Parathyroid adenoma (tissue), 2 donors: ENCODE measurements at regions not wholly inside any gene's neighbourhood (a gene's known extent, or its start where the extent isn't known, plus 50 kb on each side); places are given as distances from the start of the nearest gene placed in this dataset.
A peak's percentile ranks its signal among the peaks of the same experiment; 100 is the strongest.

Experiments
- H2AFZ ChIP-seq: fragments of 300-600 bp; sonication (generic); one replicate; pipeline ENCODE4 v1.7.0; 2017; ENCODE audit warnings: antibody characterized with exemption, mild to moderate bottlenecking
- H3K27ac ChIP-seq: fragments of 300-600 bp; sonication (generic); one replicate; pipeline ENCODE4 v1.7.0; 2017
- H3K27me3 ChIP-seq: fragments of 300-600 bp; sonication (generic); one replicate; pipeline ENCODE4 v1.7.0; 2017; ENCODE audit warnings: low read length; ENCODE audit not compliant: control insufficient read depth, insufficient read depth
- H3K36me3 ChIP-seq: fragments of 300-600 bp; sonication (generic); one replicate; pipeline ENCODE4 v1.7.0; 2017; ENCODE audit warnings: low read length; ENCODE audit not compliant: control insufficient read depth, insufficient read depth
- H3K4me1 ChIP-seq: fragments of 300-600 bp; sonication (generic); one replicate; pipeline ENCODE4 v1.7.0; 2017; ENCODE audit warnings: control low read depth
- H3K4me2 ChIP-seq: fragments of 300-600 bp; sonication (generic); one replicate; pipeline ENCODE4 v1.7.0; 2017; ENCODE audit warnings: low read length
- H3K4me3 ChIP-seq: fragments of 300-600 bp; sonication (generic); one replicate; pipeline ENCODE4 v1.7.0; 2017; ENCODE audit warnings: low read depth, low read length
- H3K79me2 ChIP-seq: fragments of 300-600 bp; sonication (generic); one replicate; pipeline ENCODE4 v1.7.0; 2017; ENCODE audit warnings: control low read depth
- H3K9ac ChIP-seq: fragments of 300-600 bp; sonication (generic); one replicate; pipeline ENCODE4 v1.7.0; 2017; ENCODE audit warnings: mild to moderate bottlenecking
- H3K9me3 ChIP-seq: fragments of 300-600 bp; sonication (generic); one replicate; pipeline ENCODE4 v1.7.0; 2017; ENCODE audit warnings: low read length; ENCODE audit not compliant: control insufficient read depth
- TF ChIP-seq, protein P1 (sequence below): fragments of 300-600 bp; sonication (generic); IDR thresholded peaks from one replicate; pipeline ENCODE4 v1.7.0; 2017; ENCODE audit warnings: antibody characterized with exemption, mild to moderate bottlenecking
- donor health status: primary hyperparathyroidism.

DNA sequence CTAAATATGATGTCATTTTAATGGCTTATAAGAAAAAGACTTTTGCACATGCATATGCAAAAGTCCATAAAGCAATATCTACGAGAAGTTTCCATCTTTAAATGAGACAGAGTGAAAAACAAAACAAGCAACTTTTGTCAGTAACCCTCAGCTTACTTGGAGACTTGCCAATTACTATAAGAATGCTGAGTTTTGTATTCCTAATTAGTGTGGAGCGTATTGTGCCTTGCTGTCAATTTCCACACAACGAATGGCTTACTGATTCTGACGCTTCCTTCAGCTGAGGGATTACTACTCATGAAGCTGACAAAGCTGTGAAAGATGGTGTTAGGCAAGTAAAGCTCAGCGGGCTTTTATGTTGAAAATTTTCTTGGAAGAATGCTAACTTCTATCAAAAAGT, 440.4 kb upstream of the ADAMTS5 start:
- no peaks in the 10 kb centered on the region for H3K4me1 ChIP-seq
- no peak overlapping the region for H3K9ac ChIP-seq
- H2AFZ ChIP-seq, result no peak overlapping the region
- H3K4me3 ChIP-seq, result no peak overlapping the region
- TF ChIP-seq, protein P1, sequence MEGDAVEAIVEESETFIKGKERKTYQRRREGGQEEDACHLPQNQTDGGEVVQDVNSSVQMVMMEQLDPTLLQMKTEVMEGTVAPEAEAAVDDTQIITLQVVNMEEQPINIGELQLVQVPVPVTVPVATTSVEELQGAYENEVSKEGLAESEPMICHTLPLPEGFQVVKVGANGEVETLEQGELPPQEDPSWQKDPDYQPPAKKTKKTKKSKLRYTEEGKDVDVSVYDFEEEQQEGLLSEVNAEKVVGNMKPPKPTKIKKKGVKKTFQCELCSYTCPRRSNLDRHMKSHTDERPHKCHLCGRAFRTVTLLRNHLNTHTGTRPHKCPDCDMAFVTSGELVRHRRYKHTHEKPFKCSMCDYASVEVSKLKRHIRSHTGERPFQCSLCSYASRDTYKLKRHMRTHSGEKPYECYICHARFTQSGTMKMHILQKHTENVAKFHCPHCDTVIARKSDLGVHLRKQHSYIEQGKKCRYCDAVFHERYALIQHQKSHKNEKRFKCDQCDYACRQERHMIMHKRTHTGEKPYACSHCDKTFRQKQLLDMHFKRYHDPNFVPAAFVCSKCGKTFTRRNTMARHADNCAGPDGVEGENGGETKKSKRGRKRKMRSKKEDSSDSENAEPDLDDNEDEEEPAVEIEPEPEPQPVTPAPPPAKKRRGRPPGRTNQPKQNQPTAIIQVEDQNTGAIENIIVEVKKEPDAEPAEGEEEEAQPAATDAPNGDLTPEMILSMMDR, result no peak
- no peak overlapping the region for H3K27ac ChIP-seq
- H3K27me3 ChIP-seq, result no peaks in the 10 kb centered on the region
- no peaks in the 10 kb centered on the region for H3K36me3 ChIP-seq
- H3K4me2 ChIP-seq, result peak overlapping the region; percentile 7
- H3K9me3 ChIP-seq, result no peaks in the 10 kb centered on the region
- H3K79me2 ChIP-seq, result no peaks in the 10 kb centered on the region

DNA sequence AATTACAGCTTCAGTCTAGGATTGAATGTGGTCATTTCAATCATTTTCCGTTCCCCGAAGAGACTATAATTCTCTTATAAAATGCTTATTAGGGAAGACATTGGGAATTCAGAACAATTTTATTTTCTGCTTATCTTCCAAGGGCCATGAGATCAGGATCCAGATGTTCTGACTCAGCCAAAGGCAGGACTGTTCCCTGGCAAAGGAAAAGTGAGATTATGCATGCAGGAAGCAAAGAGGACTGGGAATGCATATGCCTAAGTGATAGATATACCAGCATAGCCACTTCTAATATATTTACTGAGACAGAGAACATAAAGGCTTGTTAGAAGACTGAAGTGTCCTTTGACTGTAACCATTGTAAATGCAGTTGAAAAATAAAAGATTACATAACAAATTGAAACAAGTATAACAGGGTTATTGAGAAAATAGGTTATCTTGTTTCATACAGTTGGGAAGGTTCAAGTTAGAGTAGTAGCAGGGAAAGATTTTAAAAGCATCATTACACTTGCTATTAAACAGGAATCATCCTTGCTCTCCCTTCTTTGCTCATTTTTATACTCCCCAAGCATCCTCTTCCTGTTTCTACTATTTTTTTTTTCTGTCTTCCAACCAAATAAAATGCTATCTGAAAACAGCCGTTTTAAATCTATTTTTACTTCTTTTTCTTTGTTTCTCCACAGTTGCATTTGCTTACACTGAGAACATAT, 439.6 kb upstream of the ADAMTS5 start:
- no peaks in the 10 kb centered on the region for H3K4me1 ChIP-seq
- no peaks in the 10 kb centered on the region for H3K79me2 ChIP-seq
- no peak overlapping the region for H3K27ac ChIP-seq
- no peak overlapping the region for H3K9ac ChIP-seq
- no peaks in the 10 kb centered on the region for H3K9me3 ChIP-seq
- no peaks in the 10 kb centered on the region for H3K27me3 ChIP-seq
- H3K4me3 ChIP-seq, result no peak overlapping the region
- H3K36me3 ChIP-seq, result no peaks in the 10 kb centered on the region
- no peak overlapping the region for H3K4me2 ChIP-seq
- no peak overlapping the region for H2AFZ ChIP-seq
- TF ChIP-seq, protein P1, result no peak

DNA sequence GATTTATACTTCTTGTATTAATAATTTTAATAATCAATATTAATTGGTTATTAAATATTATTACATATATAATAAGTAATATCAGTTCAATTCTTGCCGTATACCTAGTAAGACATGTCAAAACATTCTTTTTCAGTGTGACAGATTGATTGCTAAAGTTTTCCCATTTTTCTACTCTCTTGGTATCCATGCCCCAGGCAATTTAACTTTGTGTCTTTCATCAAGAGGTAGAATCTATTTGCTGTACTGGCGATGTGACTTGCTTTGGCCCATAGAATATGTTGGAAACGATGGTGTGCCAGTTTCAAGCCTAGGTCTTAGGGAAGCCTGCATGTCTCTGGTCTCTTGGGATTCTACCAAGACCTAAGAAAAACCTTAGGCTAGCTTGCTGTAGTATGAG, 436.1 kb upstream of the ADAMTS5 start:
- Histone ChIP-seq H3K9me3 (no peaks in the 10 kb centered on the region), H3K9ac (no peak overlapping the region), H3K4me1 (no peaks in the 10 kb centered on the region), H3K27me3 (no peaks in the 10 kb centered on the region), H3K27ac (no peak overlapping the region), H3K4me3 (no peak overlapping the region), H3K4me2 (no peak overlapping the region), H3K79me2 (no peaks in the 10 kb centered on the region), H2AFZ (no peak overlapping the region), H3K36me3 (no peaks in the 10 kb centered on the region)
- TF ChIP-seq, protein P1, result no peak

DNA sequence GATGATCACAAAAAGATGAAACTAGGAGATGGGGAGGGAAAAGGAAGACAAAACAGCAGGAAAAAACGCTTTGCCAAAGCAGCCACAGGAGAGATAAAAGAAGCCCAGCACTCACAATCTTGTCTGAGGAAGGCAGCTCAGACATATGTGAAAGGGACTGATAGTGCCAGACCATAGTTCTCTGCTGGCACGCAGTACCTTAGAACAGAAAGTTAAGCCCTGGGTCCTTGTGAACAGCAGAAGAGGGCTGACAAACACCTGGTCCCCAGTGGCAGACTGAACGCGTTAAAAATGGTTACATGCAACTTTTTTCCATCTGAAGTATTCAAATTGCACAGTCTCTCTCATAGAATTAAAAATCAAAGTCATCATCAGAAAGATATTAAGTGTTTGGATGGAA, 433.2 kb upstream of the ADAMTS5 start:
- Histone ChIP-seq H3K4me2 (no peak overlapping the region), H3K4me3 (no peak overlapping the region), H3K9ac (no peak overlapping the region), H3K4me1 (no peaks in the 10 kb centered on the region), H3K36me3 (no peaks in the 10 kb centered on the region), H3K27me3 (no peaks in the 10 kb centered on the region), H3K27ac (no peak overlapping the region), H3K9me3 (no peaks in the 10 kb centered on the region), H2AFZ (no peak overlapping the region), H3K79me2 (no peaks in the 10 kb centered on the region)
- TF ChIP-seq, protein P1, result no peak

DNA sequence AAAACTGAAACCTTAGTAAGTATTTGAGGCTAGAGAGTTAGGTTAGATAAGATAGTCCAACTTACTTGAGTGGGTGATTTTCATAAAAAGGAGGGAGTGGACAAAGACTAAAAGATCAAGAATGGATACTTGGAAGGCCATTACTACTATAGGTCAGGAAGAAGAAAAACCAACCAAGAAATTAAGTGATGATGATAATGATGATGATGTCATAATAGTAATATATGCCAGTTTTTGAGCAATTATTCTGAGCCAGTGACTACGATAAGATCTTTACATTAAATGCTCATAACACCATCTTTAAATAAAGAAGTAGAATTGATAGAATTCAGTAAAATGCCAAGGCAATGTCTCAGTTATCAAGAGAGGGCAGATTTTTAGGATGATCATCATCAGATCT, 430.7 kb upstream of the ADAMTS5 start:
- Histone ChIP-seq H3K4me2 (no peak overlapping the region), H3K9me3 (no peaks in the 10 kb centered on the region), H3K4me1 (no peaks in the 10 kb centered on the region), H3K79me2 (no peaks in the 10 kb centered on the region), H2AFZ (no peak overlapping the region), H3K9ac (no peak overlapping the region), H3K27me3 (no peaks in the 10 kb centered on the region), H3K36me3 (no peaks in the 10 kb centered on the region), H3K27ac (no peak overlapping the region), H3K4me3 (no peak overlapping the region)
- TF ChIP-seq, protein P1, result no peak
